HepG2 (cell line): ENCODE measurements at regions not wholly inside any gene's neighbourhood (a gene's known extent, or its start where the extent isn't known, plus 50 kb on each side); places are given as distances from the start of the nearest gene placed in this dataset.

ENCODE experiments used
- ARID2 ChIP-seq: sonication (generic); formaldehyde crosslinking; IDR thresholded peaks from 2 replicates; pipeline ENCODE4 v1.8.1; 2022; ENCODE audit warnings: mild to moderate bottlenecking, missing genetic modification reagents, borderline replicate concordance
- DZIP1 ChIP-seq: sonication (generic); formaldehyde crosslinking; IDR thresholded peaks from 2 replicates; pipeline ENCODE4 v1.5.0; 2020; ENCODE audit warnings: mild to moderate bottlenecking, missing genetic modification reagents
- FOXP4 ChIP-seq: sonication (generic); formaldehyde crosslinking; IDR thresholded peaks from 2 replicates; pipeline ENCODE4 v1.4.0; 2020; ENCODE audit warnings: missing genetic modification reagents
- HBP1 ChIP-seq: IDR thresholded peaks from 2 replicates; pipeline ENCODE4 v1.6.1; 2016; ENCODE audit warnings: low read depth, control low read depth
- HNRNPK ChIP-seq: fragments of 200-400 bp; formaldehyde crosslinking; IDR thresholded peaks from 2 replicates; pipeline ENCODE4 v1.6.1; 2018; ENCODE audit warnings: low read length, low read depth, moderate library complexity, mild to moderate bottlenecking; ENCODE audit not compliant: poor library complexity, severe bottlenecking
- NFE2L2 ChIP-seq: fragments of 150-350 bp; IDR thresholded peaks from 2 replicates; pipeline ENCODE4 v1.6.1; 2014; ENCODE audit warnings: low read length
- NONO ChIP-seq, 2 experiments: fragments of 450-650 bp in 1 of 2; sonication (generic) in 1 of 2; formaldehyde crosslinking in 1 of 2; IDR thresholded peaks in 1 of 2; conservative IDR thresholded peaks in 1 of 2; 2 replicates each; pipeline versions ENCODE4 v1.6.1 to v1.8.0; 2017 to 2022; ENCODE audit warnings: mild to moderate bottlenecking in 1 of 2, missing genetic modification reagents in 1 of 2, moderate library complexity in 1 of 2
- PLSCR1 ChIP-seq: sonication (generic); formaldehyde crosslinking; IDR thresholded peaks from 2 replicates; pipeline ENCODE4 v1.5.0; 2020; ENCODE audit warnings: missing genetic modification reagents, mild to moderate bottlenecking, borderline replicate concordance
- SMAD9 ChIP-seq: sonication (generic); formaldehyde crosslinking; IDR thresholded peaks from 2 replicates; pipeline ENCODE4 v1.5.1; 2020; ENCODE audit warnings: mild to moderate bottlenecking, missing genetic modification reagents
- ZKSCAN5 ChIP-seq: sonication (generic); formaldehyde crosslinking; IDR thresholded peaks from 2 replicates; pipeline ENCODE4 v1.5.1; 2020; ENCODE audit warnings: mild to moderate bottlenecking, missing genetic modification reagents
- ZNF232 ChIP-seq: sonication (generic); formaldehyde crosslinking; IDR thresholded peaks from 2 replicates; pipeline ENCODE4 v1.4.0; 2020; ENCODE audit warnings: missing genetic modification reagents, borderline replicate concordance
- ZNF451 ChIP-seq: sonication (generic); formaldehyde crosslinking; IDR thresholded peaks from 2 replicates; pipeline ENCODE4 v1.5.0; 2020; ENCODE audit warnings: mild to moderate bottlenecking, missing genetic modification reagents
- ZNF574 ChIP-seq: sonication (generic); formaldehyde crosslinking; IDR thresholded peaks from 2 replicates; pipeline ENCODE4 v1.4.0; 2020; ENCODE audit warnings: missing genetic modification reagents
- ZNF609 ChIP-seq: sonication (generic); formaldehyde crosslinking; IDR thresholded peaks from 2 replicates; pipeline ENCODE4 v1.4.0; 2020; ENCODE audit warnings: mild to moderate bottlenecking, missing genetic modification reagents, borderline replicate concordance

GRCh38 chr2:84297155-84297554, 161.9 kb downstream of the SUCLG1 start (continued):
- TF ChIP-seq HBP1 (CRISPR knock-in tag) (no peak), NFE2L2 (no peak), ZNF609 (peak; percentile 70; the same call in 1 of the 2 replicates), NONO (IDR thresholded peaks at IDR 0.05) (no peak), NONO (CRISPR knock-in tag; conservative IDR thresholded peaks at IDR 0.05) (no peak), DZIP1 (no peak), ARID2 (CRISPR knock-in tag) (no peak), FOXP4 (CRISPR knock-in tag) (peak; percentile 66), HNRNPK (no peak), ZNF232 (no peak), PLSCR1 (CRISPR knock-in tag) (no peak), ZKSCAN5 (CRISPR knock-in tag) (no peak), ZNF451 (CRISPR knock-in tag) (no peak), SMAD9 (no peak), ZNF574 (CRISPR knock-in tag) (no peak)
